ENCODE measurements at regions not wholly inside any gene's neighbourhood (a gene's known extent, or its start where the extent isn't known, plus 50 kb on each side); places are given as distances from the start of the nearest gene placed in this dataset.
A peak's percentile ranks its signal among the peaks of the same experiment; 100 is the strongest.

DNA sequence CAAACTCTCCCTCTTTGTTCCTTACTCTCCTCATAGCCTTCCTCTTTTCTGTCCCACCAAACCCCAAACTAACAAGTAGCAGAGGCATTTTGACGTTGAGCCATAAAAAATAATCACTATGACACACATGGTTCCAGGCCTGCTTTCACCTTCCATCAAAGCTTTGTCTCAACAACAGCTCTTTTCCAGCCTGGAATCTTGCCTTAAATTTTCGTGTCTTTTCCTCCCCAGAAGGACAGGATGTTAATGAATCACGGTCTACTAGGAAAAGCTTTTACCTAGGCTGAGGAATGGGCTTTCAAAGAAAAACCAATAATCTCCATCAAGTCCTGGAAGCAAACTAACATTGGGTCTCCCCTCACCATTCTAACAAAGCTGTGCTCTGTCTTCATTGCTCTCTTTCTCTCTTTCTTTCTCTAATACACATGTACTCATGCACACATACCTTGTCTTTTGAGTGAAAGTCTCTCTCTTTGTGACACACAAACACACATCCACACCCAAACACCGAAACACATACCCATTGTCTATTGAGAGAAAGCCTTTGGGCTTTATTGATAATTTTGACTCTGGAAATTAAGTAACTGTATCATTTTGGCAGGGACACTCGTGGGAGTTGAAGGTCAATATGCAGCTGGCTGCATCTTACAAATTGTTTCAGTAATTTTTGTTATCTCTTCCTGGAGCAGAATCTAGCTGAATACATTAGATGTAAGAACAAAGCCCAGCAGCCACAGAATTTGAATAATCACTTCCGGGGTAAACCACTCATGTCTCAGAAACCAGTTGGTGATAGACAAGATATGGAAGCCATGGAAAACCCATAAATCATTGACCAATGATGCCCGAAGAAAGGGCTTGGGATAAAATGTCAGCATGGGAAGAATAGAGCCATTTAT, 107.4 kb upstream of the SLC4A7 start:
- peak; percentile 32 for DNase-seq (ENCODE audit: low read depth)

DNA sequence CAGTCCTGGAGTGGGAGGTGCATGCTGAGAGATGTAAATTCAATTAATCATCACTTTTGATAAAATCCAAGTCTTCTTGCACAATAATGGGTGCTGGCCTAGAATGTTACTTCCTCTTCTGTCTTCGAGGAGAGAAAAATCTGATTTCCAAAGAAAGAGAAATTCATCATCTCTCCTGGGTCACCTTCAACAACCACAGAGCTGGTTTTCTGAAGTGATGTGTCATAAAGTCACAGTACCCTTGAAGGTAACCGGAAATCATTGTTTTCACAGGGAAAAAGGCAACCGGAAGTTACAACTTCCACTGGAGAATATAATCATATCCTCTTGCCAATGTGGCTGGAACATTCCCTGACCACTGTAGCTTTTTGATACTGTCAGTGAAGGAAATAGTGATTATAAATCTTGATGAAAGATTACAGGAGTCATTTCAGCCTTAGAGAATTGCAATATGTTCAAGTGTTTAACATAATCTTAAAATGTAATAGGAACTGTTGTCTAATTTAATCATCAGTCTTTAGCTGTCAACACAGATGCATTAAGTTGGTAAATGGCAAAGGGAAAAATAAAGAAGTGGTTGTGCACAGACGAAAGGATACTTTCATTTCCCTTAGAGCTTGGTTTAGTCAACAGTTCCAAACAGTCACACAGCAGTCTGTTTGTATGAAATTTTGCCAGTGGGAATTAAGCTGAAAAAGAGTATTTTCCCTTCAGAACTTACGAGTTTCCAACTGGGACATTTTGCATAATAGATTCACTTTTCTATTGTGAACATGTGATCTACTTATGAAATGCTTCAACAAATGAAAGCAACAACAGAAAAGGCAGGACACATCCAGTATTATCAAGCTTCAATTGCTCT, 106.5 kb upstream of the SLC4A7 start:
- DNase-seq (ENCODE audit: low read depth) = peak; percentile 92

DNA sequence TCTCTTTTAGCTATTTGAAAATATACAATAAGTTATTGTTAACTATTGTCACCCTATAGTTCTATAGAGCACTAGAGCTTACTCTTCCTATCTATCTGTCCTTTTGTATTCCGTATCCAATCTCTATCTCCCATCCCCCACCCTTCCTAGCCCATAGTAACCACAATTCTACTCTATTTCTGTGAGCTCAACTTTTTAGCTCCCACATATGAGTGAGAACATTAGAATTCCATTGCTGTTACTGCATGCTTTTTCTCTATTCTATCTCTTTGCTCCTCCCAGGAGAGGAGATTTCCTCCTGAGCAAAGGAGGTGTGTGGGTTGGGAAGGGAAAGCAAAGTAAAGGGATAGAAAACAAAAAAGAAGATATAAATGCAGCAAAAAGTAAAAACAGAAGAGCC, 105.6 kb upstream of the SLC4A7 start:
- DNase-seq (ENCODE audit: low read depth) = peak; percentile 54

DNA sequence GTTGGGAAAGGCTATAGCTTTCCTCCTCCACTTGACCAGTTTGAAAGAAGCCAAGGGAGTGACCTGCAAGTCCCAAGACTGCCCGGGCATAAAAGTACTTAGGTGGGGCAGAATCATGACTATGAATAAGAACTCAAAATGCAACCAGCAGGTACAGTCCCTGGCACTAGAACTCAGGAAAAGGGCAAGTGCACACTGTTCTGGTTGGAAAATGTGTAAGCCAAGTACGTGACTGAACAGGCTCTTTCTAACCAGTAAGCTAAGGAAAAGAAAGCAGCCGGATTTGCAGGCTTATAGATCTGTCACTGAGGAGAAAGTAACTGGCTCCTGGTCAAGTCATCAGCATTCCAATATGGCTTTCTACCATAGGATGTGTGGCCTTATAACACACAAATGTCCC, 101.2 kb upstream of the SLC4A7 start:
- no peak for DNase-seq (ENCODE audit: low read depth)

DNA sequence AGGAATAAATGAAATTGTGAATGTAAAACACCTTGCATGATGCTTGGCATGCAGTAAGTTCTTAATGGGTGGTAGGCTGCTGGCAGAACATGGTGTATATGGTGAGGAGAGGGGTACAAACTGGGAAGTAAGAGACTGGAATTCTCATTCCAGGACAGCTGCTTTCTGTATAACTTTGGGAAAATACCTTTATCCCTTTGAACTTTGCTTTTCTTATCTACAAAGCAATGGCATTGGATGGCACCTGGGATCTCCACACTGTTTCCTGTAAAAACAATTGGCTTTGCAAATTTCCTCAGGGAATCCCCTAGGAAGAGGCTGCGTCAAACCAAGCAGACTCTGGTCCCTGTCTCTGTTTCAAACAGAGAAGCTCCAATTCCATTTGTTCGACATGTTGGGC, 100.7 kb upstream of the SLC4A7 start:
- no peak for DNase-seq (ENCODE audit: low read depth)

DNA sequence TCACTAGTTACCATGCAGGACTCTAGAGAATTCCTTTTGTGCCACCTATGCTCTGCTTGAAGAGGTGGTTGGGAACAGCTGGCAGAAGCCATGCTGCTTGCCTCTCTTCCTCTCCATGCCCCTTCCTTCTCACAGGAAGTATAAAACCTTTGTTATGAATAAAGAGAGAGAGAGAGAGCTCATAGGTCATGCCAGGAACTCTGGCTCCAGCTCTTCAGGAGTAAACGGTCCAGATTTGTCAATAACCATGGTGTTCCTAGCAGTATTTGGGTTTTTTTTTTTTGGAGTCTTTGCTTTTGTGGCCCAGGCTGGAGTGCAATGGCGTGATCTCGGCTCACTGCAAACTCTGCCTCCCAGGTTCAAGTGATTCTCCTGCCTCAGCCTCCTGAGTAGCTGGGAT, 97.7 kb upstream of the SLC4A7 start:
- DNase-seq (ENCODE audit: low read depth) = no peak

DNA sequence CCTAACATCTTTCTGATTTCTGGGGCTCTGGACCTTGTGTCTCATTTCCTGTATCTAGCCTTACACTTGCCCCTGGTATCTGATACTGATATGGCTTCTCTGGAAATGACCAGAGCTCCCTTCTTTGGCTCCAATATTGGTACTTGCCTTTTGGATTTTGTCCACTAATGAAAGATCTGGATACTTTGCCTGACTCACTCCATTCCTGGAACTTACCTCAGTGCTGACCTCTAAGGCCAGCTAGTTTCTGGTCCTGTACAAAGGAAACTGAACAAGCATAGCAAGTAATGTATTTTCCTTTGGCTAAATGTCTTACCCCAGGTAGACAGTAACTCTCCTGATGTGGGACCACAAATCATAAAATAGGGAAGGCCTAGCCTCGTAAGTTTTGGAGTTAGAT, 93.8 kb upstream of the SLC4A7 start:
- no peak for DNase-seq (ENCODE audit: low read depth)

DNA sequence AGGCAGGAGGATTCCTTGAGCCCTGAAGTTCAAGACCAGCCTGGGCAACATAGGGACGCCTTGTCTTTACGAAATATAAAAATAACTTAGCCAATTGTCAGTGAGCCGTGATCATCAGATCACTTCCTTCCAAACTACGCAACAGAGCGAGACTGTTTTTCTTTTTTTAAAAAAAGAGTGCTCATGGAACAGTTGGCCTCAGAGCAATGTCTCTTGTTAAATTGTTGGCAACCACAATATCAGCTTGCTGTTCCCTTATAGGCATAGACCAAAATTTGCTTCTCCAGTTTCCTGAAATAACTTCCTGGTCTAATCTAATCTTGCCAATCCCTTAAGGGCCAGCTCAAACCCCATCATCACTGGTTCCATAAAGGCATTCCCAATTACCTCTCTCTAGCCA, 93.3 kb upstream of the SLC4A7 start:
- no peak for DNase-seq (ENCODE audit: low read depth)

DNA sequence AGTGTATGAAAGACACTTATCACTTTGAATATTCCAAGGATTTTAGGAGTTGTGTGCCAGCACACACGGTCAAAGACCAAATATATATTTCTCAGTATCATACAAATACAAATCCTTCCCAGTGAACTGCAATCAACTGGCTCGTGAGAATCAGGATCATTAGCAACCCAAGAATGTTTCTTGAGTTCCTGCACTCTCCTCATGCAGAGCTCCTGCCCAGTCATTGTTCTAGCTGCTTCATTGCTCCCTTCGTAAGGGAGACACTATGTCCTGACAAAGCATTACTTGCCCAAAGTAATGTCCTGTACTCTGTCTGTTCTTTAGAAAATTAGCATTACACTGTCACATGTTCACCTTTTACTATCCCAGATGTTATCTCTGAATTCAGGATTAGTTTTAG, 92.0 kb upstream of the SLC4A7 start:
- no peak for DNase-seq (ENCODE audit: low read depth)

DNA sequence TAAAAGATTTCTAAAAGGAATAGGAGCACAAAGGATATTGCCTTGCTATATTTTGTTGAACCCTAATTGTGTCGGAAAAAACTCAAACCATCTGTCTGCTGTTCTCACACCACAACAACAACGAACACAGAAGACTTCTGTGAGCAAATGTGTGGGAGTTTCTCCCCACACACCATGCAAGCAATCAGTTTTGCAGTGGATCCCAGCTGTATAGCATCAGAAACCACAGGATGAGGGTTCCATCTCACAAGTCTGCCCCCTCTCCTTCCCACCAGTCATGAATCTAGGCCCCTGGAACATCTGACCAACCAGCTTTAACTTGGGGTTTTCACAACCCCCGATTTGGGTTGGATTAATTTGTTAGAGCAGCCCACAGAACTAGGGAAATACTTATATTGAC, 91.3 kb upstream of the SLC4A7 start:
- DNase-seq (ENCODE audit: low read depth) = no peak

DNA sequence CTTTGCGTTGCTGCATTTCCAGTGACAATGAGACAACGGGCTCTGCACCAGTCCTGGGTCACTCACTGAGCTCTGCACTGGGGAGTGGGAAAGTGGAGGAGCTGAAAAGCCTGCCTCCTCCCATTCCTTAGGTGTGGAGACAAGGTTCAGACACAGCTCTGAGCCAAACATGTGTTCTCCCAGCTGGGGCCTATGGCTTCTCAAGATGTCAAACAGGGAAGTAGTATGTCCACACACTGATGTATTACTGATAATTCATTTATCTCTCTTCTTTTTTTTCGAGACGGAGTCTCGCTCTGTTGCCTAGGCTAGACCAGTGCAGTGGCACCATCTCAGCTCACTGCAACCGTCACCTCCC, 90.2 kb upstream of the SLC4A7 start:
- no peak for DNase-seq (ENCODE audit: low read depth)

DNA sequence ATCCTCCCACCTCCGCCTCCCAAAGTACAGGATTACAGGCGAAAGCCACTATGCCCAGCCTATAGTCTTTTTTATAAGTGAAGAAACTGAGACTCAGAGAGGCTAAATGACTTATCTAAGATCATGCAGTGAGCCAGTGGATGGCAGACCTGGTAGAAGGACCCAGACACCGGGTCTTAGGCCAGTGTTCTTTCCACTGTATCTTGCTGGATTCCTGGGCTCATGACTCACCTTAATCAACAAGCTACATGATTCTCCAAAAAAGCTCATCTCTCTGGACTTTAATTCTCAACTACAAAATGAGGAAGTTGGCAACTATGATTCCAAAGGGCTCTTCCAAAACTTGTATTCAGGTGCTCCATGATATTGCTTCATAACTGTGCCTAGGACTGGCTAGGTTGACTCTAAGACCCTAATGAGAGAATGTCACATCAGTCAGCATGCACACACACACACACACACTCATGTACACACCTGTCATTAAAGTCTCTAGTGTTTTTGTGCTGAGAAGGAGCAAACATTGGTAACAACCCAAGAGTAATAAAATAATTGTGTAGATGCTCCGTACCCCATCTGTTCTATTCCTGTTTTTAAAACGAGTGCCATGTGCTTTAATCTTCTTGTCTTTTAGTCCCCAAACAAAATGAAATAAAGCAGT, 89.7 kb upstream of the SLC4A7 start:
- DNase-seq (ENCODE audit: low read depth) = peak; percentile 15

DNA sequence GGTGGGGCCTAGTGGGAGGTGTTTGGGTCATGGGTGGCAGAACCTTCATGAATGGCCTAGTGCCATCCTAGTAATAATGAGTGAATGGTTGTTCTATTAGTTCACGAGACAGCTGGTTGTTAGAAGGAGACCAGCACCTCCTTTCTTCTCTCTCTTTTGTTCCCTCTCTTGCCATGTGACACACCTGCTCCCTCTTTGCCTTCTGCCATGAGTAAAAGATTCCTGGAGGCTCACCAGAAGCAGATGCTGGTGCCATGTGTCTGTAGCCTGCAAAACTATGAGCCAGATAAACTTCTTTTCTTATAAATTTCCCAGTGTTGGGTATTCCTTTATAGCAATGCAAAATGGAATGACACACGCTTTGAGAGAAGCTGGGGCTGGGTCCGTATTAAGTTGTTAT, 89.0 kb upstream of the SLC4A7 start:
- DNase-seq (ENCODE audit: low read depth) = no peak

DNA sequence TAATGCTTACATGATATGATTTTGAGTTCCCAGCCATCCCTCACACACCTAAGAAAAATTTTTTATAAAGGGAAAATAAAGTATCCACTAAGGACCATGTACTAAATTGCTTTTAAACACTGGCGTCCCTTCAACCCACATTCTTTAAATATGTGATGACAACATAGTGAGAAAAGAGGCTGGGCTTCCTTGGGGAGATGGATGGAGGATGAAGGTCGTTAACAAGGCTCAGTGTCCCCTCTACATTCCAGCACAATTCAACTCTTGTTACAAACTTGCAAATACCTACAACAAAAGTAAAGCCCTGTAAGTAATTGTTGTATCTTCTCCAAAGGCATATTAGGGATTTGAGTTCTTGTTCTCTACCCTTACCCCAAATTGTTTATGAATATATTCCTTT, 87.2 kb upstream of the SLC4A7 start:
- DNase-seq (ENCODE audit: low read depth) = no peak

DNA sequence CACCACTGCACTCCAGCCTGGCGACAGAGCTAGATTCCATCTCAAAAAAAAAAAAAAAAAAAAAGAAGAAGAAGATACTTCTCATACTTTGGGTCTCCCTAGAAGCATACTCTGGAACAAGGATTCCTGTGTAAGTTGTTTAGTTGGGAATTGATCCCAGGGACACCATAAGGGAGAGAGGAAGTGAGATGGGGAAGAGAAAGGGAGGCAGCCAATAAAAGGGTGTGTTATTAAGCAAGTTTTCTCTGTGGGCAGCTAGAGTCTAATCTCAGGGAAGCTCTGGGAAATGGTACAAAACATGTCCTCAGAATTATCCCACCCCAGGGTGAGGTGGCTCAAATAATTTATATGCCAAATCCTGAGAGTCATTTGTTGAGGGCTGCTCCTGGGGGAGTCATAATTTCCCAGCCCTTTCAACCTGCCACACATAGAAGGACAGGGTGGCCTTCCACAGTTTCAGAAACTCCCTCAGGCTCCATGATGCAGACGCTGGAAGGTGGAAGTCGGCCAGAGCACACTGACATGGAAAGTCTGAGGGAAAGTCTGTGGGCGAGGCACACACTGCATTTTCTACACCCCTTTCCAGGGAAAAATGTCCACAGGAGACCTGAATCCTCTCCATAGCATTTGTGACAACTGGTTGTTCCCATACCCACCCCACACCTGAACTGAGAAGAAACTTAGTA, 86.4 kb upstream of the SLC4A7 start:
- DNase-seq (ENCODE audit: low read depth) = no peak

DNA sequence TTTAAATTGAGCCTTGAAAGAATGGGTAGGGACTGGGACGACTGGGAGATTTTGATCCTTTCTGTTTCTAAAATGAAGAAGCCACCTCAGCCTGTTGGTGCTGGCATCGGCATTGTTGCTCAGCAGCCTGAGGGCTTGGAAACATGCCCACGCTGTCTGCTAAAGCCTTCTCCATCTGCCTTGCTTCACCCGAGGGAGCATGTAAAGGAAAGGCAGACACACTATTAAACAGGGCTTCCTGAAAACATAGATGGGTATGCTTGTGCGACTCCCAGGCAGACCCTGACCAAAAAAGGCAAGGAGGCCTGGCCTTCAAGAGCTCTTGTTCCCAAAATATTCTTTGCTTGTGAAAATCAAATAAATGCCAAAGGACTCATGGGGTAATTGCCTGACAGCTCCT, 84.2 kb upstream of the SLC4A7 start:
- no peak for DNase-seq (ENCODE audit: low read depth)

DNA sequence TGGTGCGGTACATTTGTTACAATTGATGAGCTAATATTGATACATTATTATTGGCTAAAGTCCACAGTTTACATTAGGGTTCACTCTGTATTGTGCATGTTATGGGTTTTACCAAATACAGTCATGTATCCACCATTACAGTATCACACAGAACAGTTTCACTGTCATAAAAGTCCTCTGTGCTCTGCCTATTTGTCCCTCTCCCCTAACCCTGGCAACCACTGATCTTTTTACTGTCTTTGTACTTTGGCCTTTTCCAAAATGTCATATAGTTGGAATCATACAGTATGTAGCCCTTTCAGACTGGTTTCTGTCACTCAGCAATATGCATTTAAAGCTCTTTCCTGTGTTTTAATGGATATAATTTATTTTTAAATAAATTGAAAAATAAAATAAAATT, 83.1 kb upstream of the SLC4A7 start:
- DNase-seq (ENCODE audit: low read depth) = no peak

DNA sequence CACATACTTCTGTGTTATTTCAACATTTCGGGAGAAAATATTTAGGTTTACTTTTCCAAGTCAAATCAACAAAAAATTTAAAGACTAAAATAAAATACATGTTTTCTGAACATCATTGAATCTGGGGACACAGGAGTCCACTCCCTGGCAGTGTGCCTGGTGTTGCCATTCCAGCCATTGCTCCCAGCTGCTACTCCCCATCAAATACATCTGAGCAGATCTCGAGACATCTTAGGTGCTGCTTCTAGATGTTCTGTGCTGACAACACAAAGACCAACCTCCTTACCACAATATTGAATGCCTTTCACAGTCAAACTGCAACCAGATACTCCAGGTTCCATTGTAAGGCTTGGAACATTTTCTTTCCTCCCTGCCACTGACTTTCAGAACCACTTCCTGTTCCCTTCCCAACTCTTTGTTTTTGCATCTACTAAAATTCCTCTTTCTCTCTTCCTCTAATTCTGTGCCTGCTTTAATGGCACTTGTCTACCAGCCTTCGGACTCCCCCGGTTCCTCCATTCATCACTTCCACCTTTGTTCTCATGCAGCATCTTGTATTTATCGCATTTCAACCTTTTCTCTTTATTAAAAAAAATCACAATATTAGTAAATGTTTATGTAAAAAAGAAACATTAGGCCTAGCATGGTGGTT, 81.1 kb upstream of the SLC4A7 start:
- peak; percentile 27 for DNase-seq (ENCODE audit: low read depth)

DNA sequence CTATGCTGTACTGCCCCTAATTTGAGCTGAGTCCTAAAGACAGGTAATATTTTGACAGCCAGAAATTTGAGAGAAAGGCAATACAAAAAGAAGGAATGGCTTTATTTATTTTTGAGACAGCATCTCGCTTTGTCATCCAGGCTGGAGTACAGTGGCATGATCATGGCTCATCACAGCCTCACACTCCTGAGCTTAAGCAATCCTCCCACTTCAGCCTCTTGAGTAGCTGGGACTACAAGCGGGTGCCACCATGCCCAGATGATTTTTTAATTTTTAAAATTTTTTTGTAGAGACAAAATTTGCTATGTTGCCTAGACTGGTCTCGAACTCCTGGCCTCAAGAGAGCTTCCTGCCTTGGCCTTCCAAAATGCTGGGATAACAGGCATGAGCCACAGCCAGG, 77.4 kb upstream of the SLC4A7 start:
- no peak for DNase-seq (ENCODE audit: low read depth)

DNA sequence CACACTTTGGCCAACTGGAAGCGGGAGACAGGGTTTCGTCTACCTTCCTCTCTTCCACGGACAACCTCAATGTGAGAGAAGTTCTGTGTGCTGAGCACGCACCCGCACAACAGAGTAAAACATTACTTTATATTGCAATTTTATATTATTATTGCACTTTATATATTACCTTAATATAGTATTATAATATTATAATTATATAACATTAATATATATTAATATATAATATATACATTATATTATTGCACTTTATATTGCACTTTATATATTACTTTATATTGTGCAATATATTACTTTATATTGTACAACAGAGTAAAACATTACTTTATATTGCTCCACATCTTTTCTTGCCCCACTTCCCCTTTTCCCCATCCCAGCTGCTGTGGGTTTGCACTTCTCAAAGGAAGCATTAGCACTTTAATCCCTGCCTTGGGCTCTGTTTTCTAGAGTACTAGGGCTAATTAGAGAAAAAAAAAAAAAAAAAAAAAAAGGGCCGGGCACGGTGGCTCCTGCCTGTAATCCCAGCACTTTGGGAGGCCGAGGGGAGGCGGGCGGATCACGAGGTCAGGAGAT, 76.4 kb upstream of the SLC4A7 start:
- DNase-seq (ENCODE audit: low read depth) = no peak

DNA sequence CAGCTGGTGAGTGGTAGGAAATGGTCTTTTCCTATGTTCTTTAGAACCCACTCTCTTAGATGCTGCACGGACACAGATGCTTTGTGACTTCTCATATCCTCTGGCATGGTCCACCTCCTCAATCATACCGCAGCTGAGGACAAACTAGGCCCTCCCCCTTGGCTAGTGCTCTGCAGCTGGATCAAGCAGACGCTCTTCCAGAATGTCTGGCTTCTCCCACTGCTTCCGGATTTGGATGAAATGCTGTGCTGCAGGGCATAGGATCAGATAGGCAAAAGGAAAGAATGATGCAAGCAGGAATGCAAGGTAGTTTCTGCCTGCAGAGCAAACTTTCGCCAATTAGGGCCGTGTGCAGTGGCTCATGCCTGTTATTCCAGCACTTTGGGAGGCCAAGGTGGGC, 75.7 kb upstream of the SLC4A7 start:
- DNase-seq (ENCODE audit: low read depth) = no peak

Data from HT1080 (cell line).